Stimulated activated CD4-positive, alpha-beta T cell treated with anti-CD3 and anti-CD28 coated beads, TNF-alpha, amount 100 ng/mL, for 24 hours (primary cell): ENCODE measurements at regions not wholly inside any gene's neighbourhood (a gene's known extent, or its start where the extent isn't known, plus 50 kb on each side); places are given as distances from the start of the nearest gene placed in this dataset.

Experiments used
- DNase-seq, 3 experiments: peaks; one replicate each; pipeline ENCODE4 v3.0.0-alpha.2; 2020; ENCODE audit warnings: low read depth in 3 of 3

- DNase-seq: no peak
Measured at GRCh38 chr1:56222914-56223540, 356.3 kb downstream of the PLPP3 start.

- no peak for DNase-seq
Measured at GRCh38 chr1:56220021-56220420, 359.3 kb downstream of the PLPP3 start.

GRCh38 chr1:56218023-56218422 lies 361.3 kb downstream of the PLPP3 start:
- DNase-seq: no peak

DNA sequence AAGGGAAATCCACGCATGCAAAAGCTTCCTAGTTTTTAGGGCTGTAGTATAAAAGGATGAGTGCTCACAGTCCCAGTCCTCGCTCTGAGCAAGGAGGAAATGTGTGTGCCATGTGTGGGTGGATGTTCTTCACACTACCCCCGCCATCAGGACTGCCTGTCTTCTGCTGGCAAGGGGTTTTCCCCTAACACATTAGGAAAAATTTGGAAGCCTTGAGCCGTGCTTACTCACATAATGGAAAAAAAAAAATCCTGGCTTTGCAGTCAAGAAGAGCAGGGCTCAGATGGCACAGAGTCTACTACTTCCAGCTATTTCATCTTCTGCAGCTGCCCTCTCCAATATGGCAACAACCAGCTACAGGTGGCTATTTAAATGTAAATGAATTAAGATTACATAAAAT lies 363.1 kb downstream of the PLPP3 start:
- DNase-seq: no peak

GRCh38 chr1:56215771-56216170 lies 363.6 kb downstream of the PLPP3 start:
- DNase-seq: no peak

- no peak for DNase-seq
Measured at GRCh38 chr1:56215086-56215485, 364.3 kb downstream of the PLPP3 start.

DNA sequence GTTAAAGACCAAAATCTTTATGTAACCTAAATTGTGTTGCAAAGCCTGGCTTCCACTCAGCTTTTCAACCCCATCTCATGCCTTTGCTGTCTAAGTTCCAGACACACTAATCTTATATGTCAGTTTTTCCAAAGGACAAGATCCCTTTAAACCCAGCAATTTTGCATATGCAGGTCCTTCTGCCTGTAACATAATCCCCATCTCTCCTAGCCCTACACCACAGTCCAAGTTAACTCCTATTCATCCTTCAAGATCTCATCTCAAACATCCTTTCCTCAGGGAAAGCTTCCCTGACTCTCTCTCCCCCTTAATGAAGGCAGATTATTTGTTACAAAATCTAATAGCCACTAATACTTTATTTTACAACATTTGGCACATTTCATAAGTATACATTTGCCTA lies 366.3 kb downstream of the PLPP3 start:
- DNase-seq: no peak

- no peak for DNase-seq
Measured at GRCh38 chr1:56212143-56212542, 367.2 kb downstream of the PLPP3 start.

DNA sequence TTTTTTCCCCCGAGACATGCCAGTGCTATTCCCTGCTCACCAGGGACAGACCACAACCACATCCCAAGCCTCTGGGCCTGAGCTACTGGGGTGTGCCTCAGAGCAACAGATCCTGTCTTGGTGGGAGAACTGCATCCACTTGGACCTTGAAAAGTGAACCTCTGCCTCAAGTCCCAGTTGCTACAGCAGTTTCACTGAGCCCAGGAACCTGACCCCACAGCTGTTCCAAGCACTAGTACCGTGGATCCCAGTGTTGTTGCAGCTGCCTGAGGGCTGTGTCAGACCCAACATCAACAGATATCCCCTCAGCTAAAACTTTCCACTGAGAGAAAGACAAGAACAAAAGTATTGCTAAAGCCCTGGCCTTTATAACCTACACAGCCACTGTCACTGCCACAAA lies 373.0 kb downstream of the PLPP3 start:
- DNase-seq: no peak

DNA sequence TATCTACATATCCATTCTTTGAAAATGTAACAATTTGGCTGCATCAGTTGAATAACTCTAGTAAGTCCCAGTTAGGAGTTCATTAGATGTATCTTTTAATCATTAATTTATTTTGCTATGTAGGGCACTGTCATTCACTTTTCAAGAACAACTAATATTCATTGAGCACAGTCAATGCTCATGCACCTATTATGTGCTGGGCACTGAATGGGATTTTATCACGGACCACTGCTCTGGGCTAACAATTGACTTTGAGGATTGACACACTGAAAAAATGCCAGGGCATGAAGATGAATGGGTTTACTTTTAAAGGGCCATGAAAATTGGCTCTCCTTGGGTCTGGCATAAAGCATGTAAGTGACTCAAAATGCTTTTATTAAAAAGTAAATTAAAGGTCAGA lies 375.2 kb downstream of the PLPP3 start:
- DNase-seq: no peak

DNA sequence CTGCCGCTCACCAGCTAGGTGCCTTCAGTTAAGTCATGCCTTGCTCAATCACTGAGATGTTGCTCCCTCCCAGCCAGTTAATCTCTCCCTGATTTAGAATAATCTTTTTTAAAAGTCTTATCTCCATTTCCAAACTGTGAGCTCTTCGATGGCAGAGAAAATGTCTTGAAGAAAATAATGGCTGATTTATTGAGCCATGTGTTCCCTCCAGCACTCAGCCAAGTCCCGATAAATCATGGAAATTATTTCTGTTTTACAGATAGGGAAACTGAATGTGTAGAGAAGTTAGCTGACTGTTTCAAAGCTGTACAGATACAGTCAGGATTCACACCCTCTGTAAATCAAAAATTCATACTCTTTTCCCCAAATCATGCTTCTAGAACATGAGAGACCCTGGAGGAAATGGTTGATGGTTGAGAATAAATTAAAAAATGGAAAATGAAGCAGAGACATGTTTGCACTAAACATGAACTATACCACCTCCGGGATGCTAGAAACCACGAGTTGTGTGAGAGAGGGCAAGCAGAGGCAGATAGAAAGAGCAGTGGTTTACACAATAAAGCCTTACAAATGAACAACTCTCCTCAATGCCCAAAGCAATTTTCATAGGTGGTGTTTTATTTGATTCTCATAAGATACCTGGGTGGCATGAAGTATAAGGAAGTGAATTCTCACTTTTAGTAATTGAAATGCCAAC lies 376.4 kb downstream of the PLPP3 start:
- no peak for DNase-seq

DNA sequence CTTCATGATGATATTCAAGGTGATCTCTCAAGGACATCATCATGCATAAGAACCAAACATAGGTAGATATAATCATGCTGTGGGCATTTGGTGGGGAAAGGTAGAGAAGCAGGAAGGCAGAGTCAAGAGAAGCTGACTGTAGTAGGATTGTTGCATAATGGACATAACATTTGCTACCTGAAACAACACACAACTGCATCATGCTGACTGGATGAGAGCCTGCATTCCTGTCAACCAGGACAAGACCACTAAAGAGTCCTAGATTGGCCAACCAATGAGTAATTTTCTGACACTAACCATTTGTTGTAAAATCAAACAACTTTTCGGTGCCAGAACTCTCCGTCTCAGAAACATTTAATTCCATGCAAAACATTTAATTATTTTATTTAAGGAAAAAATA lies 377.2 kb downstream of the PLPP3 start:
- DNase-seq: no peak

- no peak for DNase-seq
Measured at GRCh38 chr1:56200896-56201295, 378.5 kb downstream of the PLPP3 start.

- DNase-seq: no peak
Measured at GRCh38 chr1:56200442-56200841, 378.9 kb downstream of the PLPP3 start.

GRCh38 chr1:56199956-56200355 lies 379.4 kb downstream of the PLPP3 start:
- no peak for DNase-seq

GRCh38 chr1:56199061-56199460 lies 380.3 kb downstream of the PLPP3 start:
- DNase-seq: no peak

GRCh38 chr1:56197946-56198345 lies 381.4 kb downstream of the PLPP3 start:
- DNase-seq: no peak

DNA sequence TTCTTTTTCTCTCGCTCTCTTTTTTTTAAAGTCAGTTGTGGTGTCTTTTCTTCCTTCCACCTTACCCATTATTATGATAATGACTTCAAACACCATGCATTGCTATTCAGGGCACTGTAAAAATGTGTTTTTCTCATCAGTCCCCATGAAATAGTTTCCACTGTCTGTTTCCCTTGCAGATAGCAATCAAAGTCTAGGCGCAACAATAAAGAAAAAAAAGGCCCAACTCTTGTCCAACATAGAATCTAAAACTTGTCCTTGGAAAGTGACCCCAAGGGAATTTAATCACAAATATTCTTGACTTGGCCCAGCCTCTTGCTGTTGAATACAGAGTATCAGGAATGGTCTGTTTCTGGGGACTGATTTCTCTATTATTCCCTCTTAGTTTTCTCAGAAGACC lies 382.5 kb downstream of the PLPP3 start:
- DNase-seq: no peak

GRCh38 chr1:56194701-56195300 lies 384.6 kb downstream of the PLPP3 start:
- DNase-seq: no peak

- no peak for DNase-seq
Measured at GRCh38 chr1:56193656-56194055, 385.7 kb downstream of the PLPP3 start.

- DNase-seq: no peak
Measured at GRCh38 chr1:56191369-56191768, 388.0 kb downstream of the PLPP3 start.

DNA sequence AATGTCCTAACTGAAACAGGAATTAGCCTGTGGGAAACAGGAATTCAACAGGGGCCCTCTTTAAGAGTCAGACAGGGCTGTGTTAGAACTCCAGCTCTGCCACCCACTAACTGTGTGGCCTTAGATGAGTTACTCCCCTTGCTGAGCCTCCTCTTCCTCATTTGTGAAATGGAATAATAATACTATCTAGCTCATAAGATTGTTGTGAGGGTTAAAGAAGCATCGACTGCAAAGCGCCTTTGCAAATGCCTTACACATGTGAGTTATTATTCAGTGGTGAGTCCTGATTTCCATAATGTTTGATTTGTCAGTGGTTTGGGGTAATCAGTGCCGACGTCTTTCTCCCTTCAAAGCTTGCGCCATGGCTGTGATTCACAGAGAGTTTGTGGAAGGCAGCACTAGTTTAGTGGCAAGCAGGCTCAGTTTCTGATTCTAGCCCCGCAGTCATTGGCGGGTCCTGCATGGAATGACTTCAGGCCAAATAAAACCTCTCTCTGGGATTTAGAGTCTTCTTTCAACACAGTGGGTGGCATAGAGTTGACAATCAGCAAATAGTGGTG lies 388.5 kb downstream of the PLPP3 start:
- DNase-seq: no peak
